ENCODE measurements at regions not wholly inside any gene's neighbourhood (a gene's known extent, or its start where the extent isn't known, plus 50 kb on each side); places are given as distances from the start of the nearest gene placed in this dataset.

GRCh38 chr13:103852036-103852435 lies 785.8 kb upstream of the SLC10A2 start:
- Histone ChIP-seq H4K20me1 (ENCODE audit: control insufficient read depth, insufficient read depth, low read depth, low read length) (no peaks in the 10 kb centered on the region), H3K9me3 (ENCODE audit: control insufficient read depth, insufficient read depth, low read length) (no peaks in the 10 kb centered on the region), H3K9me2 (replicated peaks; ENCODE audit: control insufficient read depth, low read length) (no peaks in the 10 kb centered on the region), H3K4me3 (ENCODE audit: low read length) (no peak overlapping the region), H3K4me1 (ENCODE audit: control insufficient read depth, low read length) (no peaks in the 10 kb centered on the region), H3K4me2 (ENCODE audit: low read length) (no peak overlapping the region), H3K36me3 (ENCODE audit: control insufficient read depth, low read length) (no peaks in the 10 kb centered on the region), H3F3A (ENCODE audit: control insufficient read depth, insufficient read depth) (no peaks in the 10 kb centered on the region), H3K27me3 (ENCODE audit: control insufficient read depth, low read length) (no peaks in the 10 kb centered on the region), H3K79me2 (ENCODE audit: control insufficient read depth, low read length) (no peaks in the 10 kb centered on the region), H3K27ac (ENCODE audit: low read depth, low read length) (no peak overlapping the region)
- TF ChIP-seq CTCF (IDR thresholded peaks at IDR 0.05; ENCODE audit: low read depth, low read length, poor library complexity, severe bottlenecking) (no peak), EZH2phosphoT487 (IDR thresholded peaks at IDR 0.05; ENCODE audit: borderline replicate concordance, low read length) (no peak)

- no peaks in the 10 kb centered on the region for H4K20me1 ChIP-seq (ENCODE audit: control insufficient read depth, insufficient read depth, low read depth, low read length)
- no peaks in the 10 kb centered on the region for H3K4me1 ChIP-seq (ENCODE audit: control insufficient read depth, low read length)
- H3K4me2 ChIP-seq (ENCODE audit: low read length), result no peak overlapping the region
- H3K27ac ChIP-seq (ENCODE audit: low read depth, low read length), result no peak overlapping the region
- no peaks in the 10 kb centered on the region for H3K9me2 ChIP-seq (replicated peaks; ENCODE audit: control insufficient read depth, low read length)
- H3K36me3 ChIP-seq (ENCODE audit: control insufficient read depth, low read length), result no peaks in the 10 kb centered on the region
- no peaks in the 10 kb centered on the region for H3F3A ChIP-seq (ENCODE audit: control insufficient read depth, insufficient read depth)
- H3K79me2 ChIP-seq (ENCODE audit: control insufficient read depth, low read length), result no peaks in the 10 kb centered on the region
- H3K9me3 ChIP-seq (ENCODE audit: control insufficient read depth, insufficient read depth, low read length), result no peaks in the 10 kb centered on the region
- TF ChIP-seq CTCF (IDR thresholded peaks at IDR 0.05; ENCODE audit: low read depth, low read length, poor library complexity, severe bottlenecking) (no peak), EZH2phosphoT487 (IDR thresholded peaks at IDR 0.05; ENCODE audit: borderline replicate concordance, low read length) (no peak)
- no peaks in the 10 kb centered on the region for H3K27me3 ChIP-seq (ENCODE audit: control insufficient read depth, low read length)
- no peak overlapping the region for H3K4me3 ChIP-seq (ENCODE audit: low read length)
These were observed 778.3 kb upstream of the SLC10A2 start for GRCh38 chr13:103844471-103844870.

GRCh38 chr13:103839460-103839859 lies 773.2 kb upstream of the SLC10A2 start:
- no peaks in the 10 kb centered on the region for H3K9me2 ChIP-seq (replicated peaks; ENCODE audit: control insufficient read depth, low read length)
- H3K4me3 ChIP-seq (ENCODE audit: low read length), result no peak overlapping the region
- H3K4me1 ChIP-seq (ENCODE audit: control insufficient read depth, low read length), result no peaks in the 10 kb centered on the region
- H3K27me3 ChIP-seq (ENCODE audit: control insufficient read depth, low read length), result no peaks in the 10 kb centered on the region
- no peaks in the 10 kb centered on the region for H3K36me3 ChIP-seq (ENCODE audit: control insufficient read depth, low read length)
- no peaks in the 10 kb centered on the region for H3K9me3 ChIP-seq (ENCODE audit: control insufficient read depth, insufficient read depth, low read length)
- no peaks in the 10 kb centered on the region for H3K79me2 ChIP-seq (ENCODE audit: control insufficient read depth, low read length)
- no peaks in the 10 kb centered on the region for H4K20me1 ChIP-seq (ENCODE audit: control insufficient read depth, insufficient read depth, low read depth, low read length)
- H3K4me2 ChIP-seq (ENCODE audit: low read length), result no peak overlapping the region
- no peaks in the 10 kb centered on the region for H3F3A ChIP-seq (ENCODE audit: control insufficient read depth, insufficient read depth)
- H3K27ac ChIP-seq (ENCODE audit: low read depth, low read length), result no peak overlapping the region
- TF ChIP-seq EZH2phosphoT487 (IDR thresholded peaks at IDR 0.05; ENCODE audit: borderline replicate concordance, low read length), result no peak
- TF ChIP-seq CTCF (IDR thresholded peaks at IDR 0.05; ENCODE audit: low read depth, low read length, poor library complexity, severe bottlenecking), result no peak

- no peak for TF ChIP-seq CTCF (IDR thresholded peaks at IDR 0.05; ENCODE audit: low read depth, low read length, poor library complexity, severe bottlenecking)
- TF ChIP-seq EZH2phosphoT487 (IDR thresholded peaks at IDR 0.05; ENCODE audit: borderline replicate concordance, low read length), result no peak
- no peak overlapping the region for H3K27ac ChIP-seq (ENCODE audit: low read depth, low read length)
- H3K4me2 ChIP-seq (ENCODE audit: low read length), result no peak overlapping the region
- no peaks in the 10 kb centered on the region for H3K9me2 ChIP-seq (replicated peaks; ENCODE audit: control insufficient read depth, low read length)
- H4K20me1 ChIP-seq (ENCODE audit: control insufficient read depth, insufficient read depth, low read depth, low read length), result no peaks in the 10 kb centered on the region
- no peaks in the 10 kb centered on the region for H3K36me3 ChIP-seq (ENCODE audit: control insufficient read depth, low read length)
- H3K79me2 ChIP-seq (ENCODE audit: control insufficient read depth, low read length), result no peaks in the 10 kb centered on the region
- H3F3A ChIP-seq (ENCODE audit: control insufficient read depth, insufficient read depth), result no peaks in the 10 kb centered on the region
- H3K9me3 ChIP-seq (ENCODE audit: control insufficient read depth, insufficient read depth, low read length), result no peaks in the 10 kb centered on the region
- H3K27me3 ChIP-seq (ENCODE audit: control insufficient read depth, low read length), result no peaks in the 10 kb centered on the region
- no peaks in the 10 kb centered on the region for H3K4me1 ChIP-seq (ENCODE audit: control insufficient read depth, low read length)
- no peak overlapping the region for H3K4me3 ChIP-seq (ENCODE audit: low read length)
These were observed 768.8 kb upstream of the SLC10A2 start for GRCh38 chr13:103835052-103835451.
